PC-3 (cell line): ENCODE measurements at regions not wholly inside any gene's neighbourhood (a gene's known extent, or its start where the extent isn't known, plus 50 kb on each side); places are given as distances from the start of the nearest gene placed in this dataset.

ENCODE experiments used
- ATAC-seq: fragments of 200-7000 bp; cut with Tn5 transposase; 2 replicates; pipeline ENCODE4 v1.9.1; 2020; ENCODE audit warnings: mild to moderate bottlenecking, moderate library complexity
- BruUV-seq: library from RNA; stranded (reverse); fragments of 400-500 nt; replicated peaks from 2 replicates; lab custom pipeline; 2021; lab: Mats Ljungman, UMichigan
- CTCF ChIA-PET: fragments of 300-600 bp; sonication (Branson Sonifier 250); formaldehyde crosslinking; loops from one replicate; lab custom pipeline; 2022; ENCODE audit warnings: antibody characterized with exemption; lab: Charles Lee
- POLR2A ChIA-PET: fragments of 300-600 bp; sonication (Branson Sonifier 250); formaldehyde crosslinking; loops from one replicate; lab custom pipeline; 2022; ENCODE audit warnings: antibody characterized with exemption; ENCODE audit not compliant: unreplicated experiment; lab: Charles Lee
- DNase-seq: peaks from one replicate; pipeline ENCODE4 v3.0.0-alpha.2; 2015
- H2AFZ ChIP-seq: fragments of 300-600 bp; sonication (generic); 2 replicates; pipeline ENCODE4 v1.6.0; 2016; ENCODE audit warnings: antibody characterized with exemption, low read length
- H3F3A ChIP-seq: fragments of 300-600 bp; sonication (generic); one replicate; pipeline ENCODE4 v1.6.0; 2017; ENCODE audit warnings: antibody characterized with exemption, low read length, control low read depth, mild to moderate bottlenecking; ENCODE audit not compliant: unreplicated experiment
- H3K27ac ChIP-seq: fragments of 300-600 bp; sonication (generic); 2 replicates; pipeline ENCODE4 v1.5.1; 2016; ENCODE audit warnings: mild to moderate bottlenecking, low read length
- H3K27me3 ChIP-seq: fragments of 300-600 bp; sonication (generic); 2 replicates; pipeline ENCODE4 v1.6.1; 2016; ENCODE audit warnings: low read length, mixed read lengths
- H3K36me3 ChIP-seq: fragments of 300-600 bp; sonication (generic); 2 replicates; pipeline ENCODE4 v1.6.1; 2016; ENCODE audit warnings: low read depth, mixed run types, low read length, mixed read lengths
- H3K4me1 ChIP-seq: fragments of 300-600 bp; sonication (generic); 2 replicates; pipeline ENCODE4 v1.5.1; 2016; ENCODE audit warnings: low read length; ENCODE audit not compliant: insufficient read depth
- H3K4me2 ChIP-seq: fragments of 300-600 bp; sonication (generic); 2 replicates; pipeline ENCODE4 v1.6.0; 2016; ENCODE audit warnings: low read length
- H3K4me3 ChIP-seq: fragments of 300-600 bp; sonication (generic); 2 replicates; pipeline ENCODE4 v1.5.1; 2016; ENCODE audit warnings: mild to moderate bottlenecking, low read length, mixed read lengths
- H3K79me2 ChIP-seq: fragments of 300-600 bp; sonication (generic); 2 replicates; pipeline ENCODE4 v1.6.1; 2017; ENCODE audit warnings: low read length, mixed read lengths
- H3K9ac ChIP-seq: fragments of 300-600 bp; sonication (generic); 2 replicates; pipeline ENCODE4 v1.6.0; 2016; ENCODE audit warnings: mild to moderate bottlenecking, low read length
- H3K9me2 ChIP-seq: fragments of 300-600 bp; sonication (generic); replicated peaks from 2 replicates; pipeline ENCODE4 v1.6.1; 2016; ENCODE audit warnings: mixed run types, low read length, mixed read lengths
- H3K9me3 ChIP-seq: fragments of 300-600 bp; sonication (generic); 2 replicates; pipeline ENCODE4 v1.6.1; 2016; ENCODE audit warnings: low read length, mixed read lengths
- H4K20me1 ChIP-seq: fragments of 300-600 bp; sonication (generic); 2 replicates; pipeline ENCODE4 v1.6.1; 2016; ENCODE audit warnings: low read length, mixed read lengths
- CTCF ChIP-seq: fragments of 300-600 bp; sonication (generic); conservative IDR thresholded peaks from 2 replicates; pipeline ENCODE4 v1.5.1; 2017; ENCODE audit warnings: antibody characterized with exemption, low read depth, mild to moderate bottlenecking, low read length
- EZH2 ChIP-seq: fragments of 300-600 bp; sonication (generic); IDR thresholded peaks from one replicate; pipeline ENCODE4 v1.6.1; 2017; ENCODE audit warnings: antibody characterized with exemption, mild to moderate bottlenecking, low read length; ENCODE audit not compliant: unreplicated experiment
- EZH2phosphoT487 ChIP-seq: fragments of 300-600 bp; sonication (generic); IDR thresholded peaks from 2 replicates; pipeline ENCODE4 v1.6.1; 2018; ENCODE audit warnings: mild to moderate bottlenecking, antibody characterized with exemption, low read length, borderline replicate concordance
- intact Hi-C: fragments of 100-400 bp; cut with micrococcal nuclease; formaldehyde crosslinking; loops from 2 replicates; pipeline ENCODE4 v1.9.0; 2023

GRCh38 chr1:17903386-17903785, 148.3 kb downstream of the ACTL8 start:
- no peaks in the 10 kb centered on the region for H3K9me2 ChIP-seq
- H4K20me1 ChIP-seq: no peaks in the 10 kb centered on the region
- TF ChIP-seq EZH2phosphoT487 (no peak), CTCF (no peak), EZH2 (no peak)
- no TSS peak for BruUV-seq
- ChIA-PET POLR2A (no interaction called here), CTCF (no interaction called here)
- H2AFZ ChIP-seq: no peak overlapping the region
- no peaks in the 10 kb centered on the region for H3F3A ChIP-seq
- intact Hi-C loops: no loop called here
- H3K36me3 ChIP-seq: no peaks in the 10 kb centered on the region
- H3K4me1 ChIP-seq: no peaks in the 10 kb centered on the region
- no peaks in the 10 kb centered on the region for H3K9me3 ChIP-seq
- no peak overlapping the region for H3K9ac ChIP-seq
- H3K4me3 ChIP-seq: no peak overlapping the region
- H3K27me3 ChIP-seq: peaks cover 41% of the 10 kb centered on the region
- no peak overlapping the region for H3K4me2 ChIP-seq
- no peak for ATAC-seq
- H3K27ac ChIP-seq: no peak overlapping the region
- no peaks in the 10 kb centered on the region for H3K79me2 ChIP-seq
- DNase-seq: no peak

DNA sequence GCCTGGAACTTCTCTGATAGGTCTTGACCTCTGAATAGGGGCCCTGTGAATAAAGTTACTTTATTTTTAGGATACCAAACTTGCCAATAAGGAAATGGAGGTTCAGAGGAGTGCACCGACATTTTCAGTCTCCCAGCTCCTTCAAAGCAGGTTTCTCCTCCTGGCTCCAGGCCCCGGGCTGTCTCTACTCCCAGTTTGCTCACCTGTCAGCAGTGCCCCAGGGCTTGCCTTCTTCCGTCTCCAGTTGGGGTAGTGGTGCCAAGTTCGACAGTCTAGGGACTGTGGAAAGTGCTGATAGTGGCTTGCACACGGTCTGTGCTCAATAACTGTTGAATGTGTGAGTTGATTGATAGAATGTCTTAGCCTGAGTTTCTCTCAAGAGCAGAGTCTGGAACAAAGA, 149.2 kb downstream of the ACTL8 start:
- no peaks in the 10 kb centered on the region for H4K20me1 ChIP-seq
- peaks cover 41% of the 10 kb centered on the region for H3K27me3 ChIP-seq
- H3K4me3 ChIP-seq: no peak overlapping the region
- no peak overlapping the region for H3K4me2 ChIP-seq
- intact Hi-C loops: no loop called here
- H3K36me3 ChIP-seq: no peaks in the 10 kb centered on the region
- CTCF ChIA-PET: no interaction called here
- DNase-seq (no peak), ATAC-seq (no peak)
- POLR2A ChIA-PET: no interaction called here
- H3F3A ChIP-seq: no peaks in the 10 kb centered on the region
- BruUV-seq: no TSS peak
- TF ChIP-seq CTCF (no peak), EZH2 (no peak), EZH2phosphoT487 (no peak)
- no peak overlapping the region for H3K27ac ChIP-seq
- H3K9me3 ChIP-seq: no peaks in the 10 kb centered on the region
- H3K9ac ChIP-seq: no peak overlapping the region
- H3K79me2 ChIP-seq: no peaks in the 10 kb centered on the region
- no peak overlapping the region for H2AFZ ChIP-seq
- H3K4me1 ChIP-seq: no peaks in the 10 kb centered on the region
- no peaks in the 10 kb centered on the region for H3K9me2 ChIP-seq

DNA sequence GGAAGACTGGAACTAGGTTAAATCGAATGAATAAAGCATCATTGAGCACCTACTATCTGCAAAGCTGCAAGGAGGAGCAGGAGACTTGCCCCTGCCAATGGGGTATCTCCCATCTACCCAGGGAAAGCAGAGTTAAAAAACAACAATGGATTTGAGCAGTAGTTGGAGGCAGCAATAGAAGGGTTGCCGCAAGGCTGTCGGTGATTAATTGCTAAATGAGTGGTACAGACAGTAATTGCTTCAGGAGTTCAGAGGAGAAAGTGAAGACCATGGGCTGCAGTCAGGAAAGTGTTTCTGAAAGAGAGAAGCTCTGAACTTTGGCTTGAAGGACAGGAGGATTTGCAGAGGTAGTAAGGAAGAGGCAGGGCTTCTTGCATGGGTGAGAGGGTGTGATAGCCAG, 152.9 kb downstream of the ACTL8 start:
- no peak for TF ChIP-seq EZH2
- TF ChIP-seq EZH2phosphoT487: no peak
- TF ChIP-seq CTCF: no peak
- H3K4me1 ChIP-seq: no peaks in the 10 kb centered on the region
- no peak overlapping the region for H3K9ac ChIP-seq
- ATAC-seq: no peak
- CTCF ChIA-PET: no interaction called here
- no peak for DNase-seq
- no peaks in the 10 kb centered on the region for H3K9me2 ChIP-seq
- no peak overlapping the region for H3K4me3 ChIP-seq
- H2AFZ ChIP-seq: no peak overlapping the region
- H3K9me3 ChIP-seq: no peaks in the 10 kb centered on the region
- no peaks in the 10 kb centered on the region for H3K79me2 ChIP-seq
- intact Hi-C loops: no loop called here
- no peaks in the 10 kb centered on the region for H3F3A ChIP-seq
- H4K20me1 ChIP-seq: no peaks in the 10 kb centered on the region
- no peak overlapping the region for H3K27ac ChIP-seq
- H3K4me2 ChIP-seq: no peak overlapping the region
- peaks cover 63% of the 10 kb centered on the region for H3K27me3 ChIP-seq
- no TSS peak for BruUV-seq
- POLR2A ChIA-PET: no interaction called here
- H3K36me3 ChIP-seq: no peaks in the 10 kb centered on the region
